ENCODE measurements at regions not wholly inside any gene's neighbourhood (a gene's known extent, or its start where the extent isn't known, plus 50 kb on each side); places are given as distances from the start of the nearest gene placed in this dataset.

GRCh38 chr2:30072250-30072842 lies 74.5 kb upstream of the YPEL5 start:
- H3K4me3 ChIP-seq (ENCODE audit: low read depth, low read length): no peak overlapping the region
- DNase-seq (ENCODE audit: low read depth): peak; percentile 25
- peak; percentile 89 for TF ChIP-seq CTCF (conservative IDR thresholded peaks at IDR 0.05; ENCODE audit: low read depth, low read length)

GRCh38 chr2:30073523-30073922 lies 73.3 kb upstream of the YPEL5 start:
- no peak for DNase-seq (ENCODE audit: low read depth)
- no peak overlapping the region for H3K4me3 ChIP-seq (ENCODE audit: low read depth, low read length)
- TF ChIP-seq CTCF (conservative IDR thresholded peaks at IDR 0.05; ENCODE audit: low read depth, low read length): no peak

- DNase-seq (ENCODE audit: low read depth): no peak
- H3K4me3 ChIP-seq (ENCODE audit: low read depth, low read length): no peak overlapping the region
- TF ChIP-seq CTCF (conservative IDR thresholded peaks at IDR 0.05; ENCODE audit: low read depth, low read length): no peak
Observed at GRCh38 chr2:30074023-30074422, 72.8 kb upstream of the YPEL5 start.

GRCh38 chr2:30078521-30078920 lies 68.3 kb upstream of the YPEL5 start:
- DNase-seq (ENCODE audit: low read depth): no peak
- TF ChIP-seq CTCF (conservative IDR thresholded peaks at IDR 0.05; ENCODE audit: low read depth, low read length): peak; percentile 21
- H3K4me3 ChIP-seq (ENCODE audit: low read depth, low read length): no peak overlapping the region

- no peak for TF ChIP-seq CTCF (conservative IDR thresholded peaks at IDR 0.05; ENCODE audit: low read depth, low read length)
- H3K4me3 ChIP-seq (ENCODE audit: low read depth, low read length): no peak overlapping the region
- no peak for DNase-seq (ENCODE audit: low read depth)
Observed at GRCh38 chr2:30084915-30085314, 61.9 kb upstream of the YPEL5 start.

GRCh38 chr2:30089171-30089570 lies 57.6 kb upstream of the YPEL5 start:
- no peak for DNase-seq (ENCODE audit: low read depth)
- H3K4me3 ChIP-seq (ENCODE audit: low read depth, low read length): no peak overlapping the region
- no peak for TF ChIP-seq CTCF (conservative IDR thresholded peaks at IDR 0.05; ENCODE audit: low read depth, low read length)

GRCh38 chr2:30095402-30095801 lies 51.4 kb upstream of the YPEL5 start:
- no peak for TF ChIP-seq CTCF (conservative IDR thresholded peaks at IDR 0.05; ENCODE audit: low read depth, low read length)
- no peak for DNase-seq (ENCODE audit: low read depth)
- no peak overlapping the region for H3K4me3 ChIP-seq (ENCODE audit: low read depth, low read length)

Measured in epithelial cell of proximal tubule (primary cell).